Stimulated activated CD4-positive, alpha-beta T cell treated with anti-CD3 and anti-CD28 coated beads, TNF-alpha, amount 100 ng/mL, for 24 hours (primary cell): ENCODE measurements at regions not wholly inside any gene's neighbourhood (a gene's known extent, or its start where the extent isn't known, plus 50 kb on each side); places are given as distances from the start of the nearest gene placed in this dataset.
A peak's percentile ranks its signal among the peaks of the same experiment; 100 is the strongest.
"Not testable (repeated sequence)": the region's sequence is repeated elsewhere in the genome, so short reads cannot be mapped to it uniquely, and the experiment has no call there.

ENCODE experiments used
- DNase-seq, 3 experiments: peaks; one replicate each; pipeline ENCODE4 v3.0.0-alpha.2; 2020; ENCODE audit warnings: low read depth in 3 of 3

- not testable (repeated sequence) for DNase-seq
These were observed 4037.7 kb upstream of the TPTE start for GRCh38 chr21:6483645-6484044.

GRCh38 chr21:6486821-6487220 lies 4034.6 kb upstream of the TPTE start:
- not testable (repeated sequence) for DNase-seq

- not testable (repeated sequence) for DNase-seq
These were observed 4028.7 kb upstream of the TPTE start for GRCh38 chr21:6492691-6493090.

- not testable (repeated sequence) for DNase-seq
These were observed 4027.4 kb upstream of the TPTE start for GRCh38 chr21:6493957-6494356.

DNA sequence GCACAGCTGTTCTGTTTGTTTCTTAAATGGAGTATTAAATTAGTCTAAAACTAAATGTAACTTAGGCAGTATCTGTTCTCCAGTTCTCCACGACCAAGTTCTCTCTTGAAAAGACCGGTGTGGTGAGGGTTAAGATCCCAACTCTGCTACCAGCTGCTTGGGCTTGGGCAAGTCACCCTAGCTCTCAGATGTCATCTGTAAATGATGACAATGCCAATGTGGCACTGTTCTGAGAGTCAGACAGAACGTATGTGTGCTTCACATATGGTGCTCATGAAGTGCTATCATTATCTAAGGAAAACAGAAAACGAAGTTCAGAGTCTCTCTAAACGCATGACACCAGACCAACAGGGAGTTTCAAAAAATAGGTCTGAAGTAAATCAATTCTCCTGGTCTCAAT lies 4025.0 kb upstream of the TPTE start:
- DNase-seq, result not testable (repeated sequence)

- DNase-seq, result peak in 1 of 3 experiments; percentile 1
These were observed 4022.7 kb upstream of the TPTE start for GRCh38 chr21:6498716-6499115.

GRCh38 chr21:6499128-6499826 lies 4022.1 kb upstream of the TPTE start:
- peak in 1 of 3 experiments; percentile 22 for DNase-seq

GRCh38 chr21:6499866-6500265 lies 4021.5 kb upstream of the TPTE start:
- not testable (repeated sequence) for DNase-seq

DNA sequence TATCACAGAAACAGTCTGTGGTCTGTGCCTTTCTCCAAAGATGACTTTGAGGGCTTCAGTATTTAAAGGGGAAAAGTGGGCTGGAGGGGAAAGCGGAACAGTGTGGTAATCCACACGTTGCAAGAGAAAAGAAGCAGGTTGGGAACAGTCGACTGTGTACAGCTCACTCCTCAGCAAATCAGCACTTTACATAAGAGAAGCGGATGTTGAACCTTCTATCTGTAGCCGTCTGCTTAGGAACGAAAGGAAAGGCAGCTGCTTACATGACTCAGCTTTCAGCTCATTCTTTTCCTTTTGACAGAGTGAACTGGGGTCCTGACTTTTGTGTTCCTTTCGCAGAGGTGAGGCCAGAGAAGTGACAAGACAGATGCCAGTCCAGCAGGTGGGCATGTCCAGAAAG lies 4020.7 kb upstream of the TPTE start:
- DNase-seq, result not testable (repeated sequence)

GRCh38 chr21:6506167-6506894 lies 4015.1 kb upstream of the TPTE start:
- DNase-seq, result not testable (repeated sequence)

GRCh38 chr21:6507632-6508031 lies 4013.8 kb upstream of the TPTE start:
- DNase-seq, result not testable (repeated sequence)

DNA sequence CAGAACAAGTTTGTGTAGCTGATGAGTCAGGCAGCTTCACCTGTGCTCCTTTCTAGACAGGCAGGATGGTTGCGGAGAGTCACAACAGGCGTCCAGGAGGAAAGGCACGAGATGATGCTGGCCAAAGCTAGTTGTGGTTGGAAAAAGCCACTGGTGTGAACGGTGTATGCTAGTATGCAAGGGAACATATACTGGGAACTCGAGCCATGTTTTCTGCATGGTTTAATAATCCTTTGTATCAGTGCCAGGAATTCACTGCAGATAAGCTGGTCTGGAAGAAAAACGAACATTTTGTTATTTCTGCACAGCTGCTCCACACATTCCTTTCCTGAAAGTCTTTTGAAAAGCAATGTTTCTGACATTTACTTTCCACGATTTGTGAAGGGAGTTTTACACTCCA lies 3999.6 kb upstream of the TPTE start:
- DNase-seq, result not testable (repeated sequence)

GRCh38 chr21:6526213-6526612 lies 3995.2 kb upstream of the TPTE start:
- DNase-seq, result not testable (repeated sequence)

DNA sequence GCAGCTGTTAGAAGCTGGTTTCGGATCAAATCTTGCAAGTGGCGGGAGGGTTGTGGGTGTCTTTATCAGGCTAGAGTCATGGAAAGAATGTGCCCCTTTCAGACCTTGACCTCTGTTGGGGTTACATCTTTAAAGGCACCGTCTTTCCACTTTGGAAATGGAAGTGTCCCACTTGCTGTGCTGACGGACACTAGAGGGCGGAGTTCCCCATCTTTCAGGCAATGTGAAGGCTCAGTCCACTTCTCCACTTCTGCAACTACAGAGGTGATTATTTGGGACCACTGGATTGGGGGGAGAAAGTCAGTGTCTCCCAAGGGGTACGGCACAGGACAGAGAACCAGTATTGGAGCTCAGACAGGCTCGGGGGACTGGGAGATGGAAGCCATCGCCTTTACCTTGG lies 3990.7 kb upstream of the TPTE start:
- DNase-seq, result not testable (repeated sequence)

GRCh38 chr21:6533261-6533660 lies 3988.1 kb upstream of the TPTE start:
- not testable (repeated sequence) for DNase-seq

DNA sequence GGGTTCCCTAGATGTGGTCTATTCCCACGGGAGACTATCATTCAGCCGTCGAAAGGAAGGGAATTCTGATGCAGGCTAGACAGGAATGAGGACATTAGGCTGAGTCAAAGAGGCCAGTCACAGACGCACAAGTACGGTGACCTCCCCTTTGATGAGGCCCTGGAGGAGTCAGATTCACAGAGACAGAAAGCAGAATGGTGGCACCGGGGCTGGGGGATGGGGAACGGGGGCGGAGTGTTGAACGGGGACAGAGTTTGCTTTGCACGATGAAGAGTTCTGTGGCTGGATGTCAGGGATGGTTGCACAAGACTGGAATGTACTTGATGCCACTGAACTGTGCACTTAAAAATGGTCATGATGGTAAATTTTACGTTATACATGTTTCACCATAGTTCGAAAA lies 3983.1 kb upstream of the TPTE start:
- DNase-seq, result not testable (repeated sequence)

DNA sequence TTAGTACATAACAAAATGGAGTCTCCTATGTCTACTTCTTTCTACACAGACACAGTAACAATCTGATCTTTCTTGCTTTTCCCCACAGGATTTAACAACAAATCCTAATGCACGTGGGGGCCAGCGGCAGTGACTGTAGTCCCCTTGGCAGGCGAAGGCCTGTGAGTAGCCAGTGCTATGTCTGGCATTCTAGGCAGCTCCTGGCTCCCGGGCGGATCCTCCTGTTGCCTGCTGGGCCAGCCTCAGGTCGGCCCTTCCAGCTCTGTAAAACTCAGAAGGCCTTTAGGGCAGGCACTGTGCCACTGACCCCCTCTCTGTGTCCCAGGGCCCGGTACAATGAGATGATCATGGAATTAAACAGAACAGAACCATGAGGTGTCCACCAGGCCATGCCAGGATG lies 3981.7 kb upstream of the TPTE start:
- DNase-seq, result not testable (repeated sequence)

- DNase-seq, result not testable (repeated sequence)
These were observed 3980.3 kb upstream of the TPTE start for GRCh38 chr21:6541036-6541435.

DNA sequence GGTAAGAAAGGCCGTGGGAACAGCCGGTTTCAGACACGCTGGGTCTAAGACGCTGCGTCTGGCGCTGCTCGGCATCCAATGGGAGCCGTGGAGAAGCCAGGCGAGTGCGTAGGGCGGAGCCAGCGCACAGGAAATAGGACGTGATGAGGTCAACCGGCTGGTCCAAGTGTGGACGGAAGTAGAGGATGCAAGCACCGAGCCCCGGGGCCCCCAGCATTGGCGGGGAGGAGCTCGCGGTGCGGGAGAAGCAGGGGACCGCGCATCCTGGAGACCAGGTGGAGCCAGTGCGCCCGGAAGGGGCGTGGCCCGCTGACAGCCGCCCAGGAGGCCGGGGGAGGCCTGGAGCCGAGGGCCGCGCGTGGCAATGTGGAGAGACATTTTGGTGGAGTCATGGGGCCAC lies 3976.1 kb upstream of the TPTE start:
- not testable (repeated sequence) for DNase-seq

DNA sequence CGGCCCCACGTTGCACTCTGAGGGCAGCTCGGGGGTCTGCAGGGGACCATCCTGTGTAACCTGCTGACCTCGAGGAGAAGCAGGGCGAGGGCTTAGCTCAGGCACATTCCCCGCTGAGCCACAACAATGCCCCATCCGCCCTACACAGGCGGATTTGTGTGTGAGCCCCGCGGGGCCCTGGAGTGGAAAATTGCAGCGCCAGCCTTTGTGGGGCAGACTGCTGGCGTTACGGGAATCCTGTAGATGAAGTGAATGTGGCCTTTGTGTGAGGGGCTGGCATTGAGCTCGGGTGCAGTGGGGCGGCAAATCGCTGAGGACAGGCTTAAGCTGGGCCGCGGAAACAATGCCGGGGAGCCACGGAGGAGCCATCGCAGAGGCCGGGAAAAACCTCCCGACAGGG lies 3970.3 kb upstream of the TPTE start:
- not testable (repeated sequence) for DNase-seq

- not testable (repeated sequence) for DNase-seq
These were observed 3967.6 kb upstream of the TPTE start for GRCh38 chr21:6553505-6554376.

DNA sequence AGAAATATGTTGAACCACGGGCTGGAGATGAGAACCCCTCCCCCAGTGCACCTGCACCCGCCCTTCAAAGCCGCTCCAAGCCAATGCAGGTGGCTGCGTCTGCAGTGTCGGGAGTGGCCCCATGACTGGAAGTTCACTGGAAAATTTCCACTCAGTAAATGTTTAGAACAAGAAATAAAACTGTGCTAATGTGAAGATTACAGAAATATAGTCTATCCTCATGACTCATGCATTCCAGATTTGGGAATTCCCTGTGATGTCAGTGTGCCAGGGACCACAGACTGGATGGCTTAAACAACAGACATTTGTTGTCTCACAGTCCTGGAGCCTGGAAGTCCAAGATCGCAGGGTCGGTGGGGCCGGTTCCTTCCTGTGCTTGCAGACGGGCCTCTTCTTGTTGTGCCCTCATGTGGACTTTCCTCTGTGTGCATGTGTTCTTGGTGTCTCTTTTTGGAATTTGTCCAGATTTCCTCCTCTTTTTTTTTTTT lies 3967.0 kb upstream of the TPTE start:
- DNase-seq, result not testable (repeated sequence)
